ENCODE measurements at regions not wholly inside any gene's neighbourhood (a gene's known extent, or its start where the extent isn't known, plus 50 kb on each side); places are given as distances from the start of the nearest gene placed in this dataset.

DNA sequence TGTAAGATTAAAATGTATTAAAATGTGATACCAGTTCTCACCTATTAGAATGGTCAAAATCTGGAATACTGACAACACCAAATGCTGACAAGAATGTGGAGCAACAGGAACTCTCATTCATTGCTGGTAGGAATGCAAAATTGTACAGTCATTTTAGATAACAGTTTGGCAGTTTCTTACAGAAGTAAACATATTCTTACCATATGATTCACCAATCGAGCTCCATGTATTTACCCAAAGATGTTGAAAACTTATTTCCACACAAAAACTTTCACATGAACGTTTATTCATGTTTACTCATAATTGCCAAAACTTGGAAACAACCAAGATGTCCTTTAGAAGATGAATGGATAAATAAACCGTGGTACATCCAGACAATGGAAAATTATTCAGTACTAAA, 1193.5 kb upstream of the ACVR2A start:
- TF ChIP-seq, protein P1, sequence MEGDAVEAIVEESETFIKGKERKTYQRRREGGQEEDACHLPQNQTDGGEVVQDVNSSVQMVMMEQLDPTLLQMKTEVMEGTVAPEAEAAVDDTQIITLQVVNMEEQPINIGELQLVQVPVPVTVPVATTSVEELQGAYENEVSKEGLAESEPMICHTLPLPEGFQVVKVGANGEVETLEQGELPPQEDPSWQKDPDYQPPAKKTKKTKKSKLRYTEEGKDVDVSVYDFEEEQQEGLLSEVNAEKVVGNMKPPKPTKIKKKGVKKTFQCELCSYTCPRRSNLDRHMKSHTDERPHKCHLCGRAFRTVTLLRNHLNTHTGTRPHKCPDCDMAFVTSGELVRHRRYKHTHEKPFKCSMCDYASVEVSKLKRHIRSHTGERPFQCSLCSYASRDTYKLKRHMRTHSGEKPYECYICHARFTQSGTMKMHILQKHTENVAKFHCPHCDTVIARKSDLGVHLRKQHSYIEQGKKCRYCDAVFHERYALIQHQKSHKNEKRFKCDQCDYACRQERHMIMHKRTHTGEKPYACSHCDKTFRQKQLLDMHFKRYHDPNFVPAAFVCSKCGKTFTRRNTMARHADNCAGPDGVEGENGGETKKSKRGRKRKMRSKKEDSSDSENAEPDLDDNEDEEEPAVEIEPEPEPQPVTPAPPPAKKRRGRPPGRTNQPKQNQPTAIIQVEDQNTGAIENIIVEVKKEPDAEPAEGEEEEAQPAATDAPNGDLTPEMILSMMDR (IDR thresholded peaks at IDR 0.05), result no peak
- no peak for TF ChIP-seq POLR2A (IDR thresholded peaks at IDR 0.05)

Data from Peyer's patch (tissue), 4 donors.